ENCODE measurements at regions not wholly inside any gene's neighbourhood (a gene's known extent, or its start where the extent isn't known, plus 50 kb on each side); places are given as distances from the start of the nearest gene placed in this dataset.
"Not testable (repeated sequence)": the region's sequence is repeated elsewhere in the genome, so short reads cannot be mapped to it uniquely, and the experiment has no call there.

- no peak for DNase-seq (ENCODE audit: low read depth, low spot score)
Measured at GRCh38 chr5:152689250-152689711, 284.2 kb upstream of the NMUR2 start.

GRCh38 chr5:152694231-152694630 is 289.2 kb upstream of the NMUR2 start:
- no peak for DNase-seq (ENCODE audit: low read depth, low spot score)

- no peak for DNase-seq (ENCODE audit: low read depth, low spot score)
Measured at GRCh38 chr5:152701305-152701949, 296.3 kb upstream of the NMUR2 start.

GRCh38 chr5:152704286-152704685 is 299.2 kb upstream of the NMUR2 start:
- no peak for DNase-seq (ENCODE audit: low read depth, low spot score)

GRCh38 chr5:152711801-152712388 is 306.8 kb upstream of the NMUR2 start:
- DNase-seq (ENCODE audit: low read depth, low spot score), result no peak

GRCh38 chr5:152717393-152717792 is 312.3 kb upstream of the NMUR2 start:
- DNase-seq (ENCODE audit: low read depth, low spot score), result no peak

- no peak for DNase-seq (ENCODE audit: low read depth, low spot score)
Measured at GRCh38 chr5:152723482-152723881, 318.4 kb upstream of the NMUR2 start.

- DNase-seq (ENCODE audit: low read depth, low spot score), result no peak
Measured at GRCh38 chr5:152730176-152730575, 325.1 kb upstream of the NMUR2 start.

- no peak for DNase-seq (ENCODE audit: low read depth, low spot score)
Measured at GRCh38 chr5:152736906-152737305, 331.8 kb upstream of the NMUR2 start.

GRCh38 chr5:152739916-152740315 is 334.8 kb upstream of the NMUR2 start:
- no peak for DNase-seq (ENCODE audit: low read depth, low spot score)

GRCh38 chr5:152741126-152741525 is 336.0 kb upstream of the NMUR2 start:
- DNase-seq (ENCODE audit: low read depth, low spot score), result not testable (repeated sequence)

- not testable (repeated sequence) for DNase-seq (ENCODE audit: low read depth, low spot score)
Measured at GRCh38 chr5:152787709-152788217, 382.7 kb upstream of the NMUR2 start.

GRCh38 chr5:152801886-152802285 is 396.8 kb upstream of the NMUR2 start:
- DNase-seq (ENCODE audit: low read depth, low spot score), result no peak

- DNase-seq (ENCODE audit: low read depth, low spot score), result no peak
Measured at GRCh38 chr5:152804179-152804578, 399.1 kb upstream of the NMUR2 start.

GRCh38 chr5:152811988-152812387 is 406.9 kb upstream of the NMUR2 start:
- DNase-seq (ENCODE audit: low read depth, low spot score), result no peak

- no peak for DNase-seq (ENCODE audit: low read depth, low spot score)
Measured at GRCh38 chr5:152813526-152813925, 408.4 kb upstream of the NMUR2 start.

- DNase-seq (ENCODE audit: low read depth, low spot score), result no peak
Measured at GRCh38 chr5:152819891-152820290, 414.8 kb upstream of the NMUR2 start.

GRCh38 chr5:152824316-152824715 is 419.2 kb upstream of the NMUR2 start:
- no peak for DNase-seq (ENCODE audit: low read depth, low spot score)

- no peak for DNase-seq (ENCODE audit: low read depth, low spot score)
Measured at GRCh38 chr5:152838241-152838786, 433.2 kb upstream of the NMUR2 start.

GRCh38 chr5:152844713-152845112 is 439.6 kb upstream of the NMUR2 start:
- no peak for DNase-seq (ENCODE audit: low read depth, low spot score)

GRCh38 chr5:152853361-152853760 is 448.3 kb upstream of the NMUR2 start:
- no peak for DNase-seq (ENCODE audit: low read depth, low spot score)

GRCh38 chr5:152855441-152855840 is 450.4 kb upstream of the NMUR2 start:
- DNase-seq (ENCODE audit: low read depth, low spot score), result no peak

GRCh38 chr5:152861231-152861630 is 456.2 kb upstream of the NMUR2 start:
- DNase-seq (ENCODE audit: low read depth, low spot score), result no peak
